NB4 (cell line): ENCODE measurements at regions not wholly inside any gene's neighbourhood (a gene's known extent, or its start where the extent isn't known, plus 50 kb on each side); places are given as distances from the start of the nearest gene placed in this dataset.

Source experiments
- CTCF ChIP-seq: IDR thresholded peaks from one replicate; pipeline ENCODE4 v1.5.1; 2012; ENCODE audit warnings: low read depth, low read length
- MAX ChIP-seq: IDR thresholded peaks from 2 replicates; pipeline ENCODE4 v1.6.1; 2011; ENCODE audit warnings: low read depth, low read length
- MYC ChIP-seq: IDR thresholded peaks from 2 replicates; pipeline ENCODE4 v1.6.1; 2011; ENCODE audit warnings: low read depth, low read length
- POLR2A ChIP-seq: IDR thresholded peaks from 2 replicates; pipeline ENCODE4 v1.6.1; 2011; ENCODE audit warnings: mild to moderate bottlenecking; ENCODE audit not compliant: insufficient read length; ENCODE audit errors: extremely low read depth

- TF ChIP-seq CTCF: no peak
- no peak for TF ChIP-seq POLR2A
- no peak for TF ChIP-seq MYC
- no peak for TF ChIP-seq MAX
These were observed 319.1 kb upstream of the KLF3 start for GRCh38 chr4:38344929-38345328.
